CD14-positive monocyte (primary cell): ENCODE measurements at regions not wholly inside any gene's neighbourhood (a gene's known extent, or its start where the extent isn't known, plus 50 kb on each side); places are given as distances from the start of the nearest gene placed in this dataset.

ENCODE experiments used
- DNase-seq, 3 donors: peaks; one replicate each; pipeline ENCODE4 v3.0.0-alpha.2; 2011 to 2022
- H2AFZ ChIP-seq: 2 replicates; pipeline ENCODE4 v1.6.0; 2012; ENCODE audit warnings: mild to moderate bottlenecking, low read depth, low read length, inconsistent platforms; ENCODE audit not compliant: insufficient read depth, poor library complexity, severe bottlenecking
- H3K27ac ChIP-seq, 2 donors: 1 replicate in 1 of 2; 2 replicates in 1 of 2; pipeline ENCODE4 v1.5.1; 2012 to 2013; ENCODE audit warnings: low read length in 2 of 2, control low read depth in 1 of 2, inconsistent platforms in 1 of 2, low read depth in 1 of 2, mild to moderate bottlenecking in 1 of 2
- H3K27me3 ChIP-seq, 2 donors: one replicate each; pipeline versions ENCODE4 v1.6.0 to v1.6.1; 2011 to 2013; ENCODE audit warnings: low read length in 2 of 2; ENCODE audit not compliant: control insufficient read depth in 2 of 2, insufficient read depth in 2 of 2
- H3K36me3 ChIP-seq, 2 donors: replicated peaks in 1 of 2; 1 replicate in 1 of 2; 2 replicates in 1 of 2; pipeline versions ENCODE4 v1.5.1 to v1.6.1; 2012 to 2013; ENCODE audit warnings: low read length in 2 of 2, control low read depth in 1 of 2, inconsistent platforms in 1 of 2, mild to moderate bottlenecking in 1 of 2; ENCODE audit not compliant: insufficient read depth in 2 of 2, control insufficient read depth in 1 of 2
- H3K4me1 ChIP-seq, 2 donors: 1 replicate in 1 of 2; 2 replicates in 1 of 2; pipeline versions ENCODE4 v1.5.1 to v1.6.1; 2012 to 2013; ENCODE audit warnings: low read length in 2 of 2, control low read depth in 1 of 2, inconsistent platforms in 1 of 2, mild to moderate bottlenecking in 1 of 2, moderate library complexity in 1 of 2; ENCODE audit not compliant: insufficient read depth in 2 of 2, control insufficient read depth in 1 of 2
- H3K4me2 ChIP-seq: replicated peaks from 2 replicates; pipeline ENCODE3; 2012; ENCODE audit warnings: low read length, moderate library complexity, mild to moderate bottlenecking; ENCODE audit not compliant: poor library complexity, severe bottlenecking; ENCODE audit errors: extremely low read depth
- H3K4me3 ChIP-seq, 3 experiments: fragments of 200-600 bp in 1 of 3; sonication (generic) in 1 of 3; replicated peaks in 1 of 3; 1 replicate in 2 of 3; 2 replicates in 1 of 3; pipeline ENCODE4 v1.5.1; 2011 to 2013; ENCODE audit warnings: low read length in 3 of 3, mild to moderate bottlenecking in 3 of 3, control low read depth in 2 of 3, low read depth in 2 of 3, inconsistent platforms in 1 of 3, moderate library complexity in 1 of 3
- H3K79me2 ChIP-seq: 2 replicates; pipeline ENCODE4 v1.6.0; 2012; ENCODE audit warnings: mild to moderate bottlenecking, control low read depth, inconsistent platforms, low read length, moderate library complexity; ENCODE audit not compliant: insufficient read depth
- H3K9ac ChIP-seq: 2 replicates; pipeline ENCODE4 v1.6.0; 2017; ENCODE audit warnings: low read length, mild to moderate bottlenecking; ENCODE audit not compliant: insufficient read depth, poor library complexity, severe bottlenecking
- H3K9me3 ChIP-seq, 2 donors: replicated peaks in 1 of 2; 1 replicate in 1 of 2; 2 replicates in 1 of 2; pipeline versions ENCODE4 v1.5.1 to v1.6.1; 2012 to 2013; ENCODE audit warnings: low read length in 2 of 2, control low read depth in 1 of 2; ENCODE audit not compliant: control insufficient read depth in 1 of 2, insufficient read depth in 1 of 2
- H4K20me1 ChIP-seq: 2 replicates; pipeline ENCODE4 v1.6.0; 2012; ENCODE audit warnings: mild to moderate bottlenecking, low read length, control low read depth, moderate library complexity; ENCODE audit not compliant: insufficient read depth
- H3K27ac Mint-ChIP-seq, 7 donors: one replicate each; pipeline ENCODE4 v1.8.0; 2020; ENCODE audit warnings: mild to moderate bottlenecking in 7 of 7, mixed read lengths in 7 of 7, moderate library complexity in 6 of 7, inconsistent platforms in 2 of 7
- H3K27me3 Mint-ChIP-seq, 3 donors: one replicate each; pipeline ENCODE4 v1.8.0; 2021 to 2022; ENCODE audit warnings: low read depth in 3 of 3, mild to moderate bottlenecking in 3 of 3, mixed read lengths in 3 of 3, moderate library complexity in 3 of 3, inconsistent platforms in 1 of 3
- H3K36me3 Mint-ChIP-seq, 2 donors: one replicate each; pipeline ENCODE4 v1.8.0; 2020; ENCODE audit warnings: mixed read lengths in 2 of 2, inconsistent platforms in 1 of 2, mild to moderate bottlenecking in 1 of 2
- H3K4me1 Mint-ChIP-seq: one replicate; pipeline ENCODE4 v1.8.0; 2020; ENCODE audit warnings: mild to moderate bottlenecking, mixed read lengths
- H3K4me3 Mint-ChIP-seq, 2 donors: one replicate each; pipeline ENCODE4 v1.8.0; 2020; ENCODE audit warnings: mild to moderate bottlenecking in 2 of 2, mixed read lengths in 2 of 2, moderate library complexity in 1 of 2
- H3K9me3 Mint-ChIP-seq, 7 donors: one replicate each; pipeline ENCODE4 v1.8.0; 2020 to 2022; ENCODE audit warnings: mixed read lengths in 7 of 7, mild to moderate bottlenecking in 6 of 7, moderate library complexity in 6 of 7, inconsistent platforms in 2 of 7
- CTCF ChIP-seq: fragments of 200-600 bp; IDR thresholded peaks from one replicate; pipeline ENCODE4 v1.8.0; 2022; ENCODE audit warnings: antibody characterized with exemption, mild to moderate bottlenecking
- WGBS: methylation state at CpG from one replicate; pipeline ENCODE4 v1.1.5; 2013; ENCODE audit warnings: missing lambda C conversion rate; ENCODE audit not compliant: insufficient coverage; 5-methylcytosine and 5-hydroxymethylcytosine counted together
- intact Hi-C, 2 donors: fragments of 100-400 bp; cut with micrococcal nuclease; formaldehyde crosslinking; loops; one replicate each; pipeline versions ENCODE4 v1.15.0 to v1.15.1; 2023

GRCh38 chr4:188695261-188695660, 556.0 kb downstream of the TRIML1 start:
- WGBS: 81% methylated on average over 3 of the region's 5 CpGs
- no peak overlapping the region for H3K4me2 ChIP-seq
- intact Hi-C loops: no loop called here

GRCh38 chr4:188697243-188697642, 558.0 kb downstream of the TRIML1 start:
- intact Hi-C loops: no loop called here

More at GRCh38 chr4:188695261-188695660, 556.0 kb downstream of the TRIML1 start:
- no peak overlapping the region for H3K27ac ChIP-seq
- H3K79me2 ChIP-seq: no peaks in the 10 kb centered on the region
- no peaks in the 10 kb centered on the region for H3K27me3 ChIP-seq
- no peaks in the 10 kb centered on the region for H3K36me3 ChIP-seq
- H3K36me3 Mint-ChIP-seq: no peaks in the 10 kb centered on the region
- no peak overlapping the region for H3K4me3 ChIP-seq
- TF ChIP-seq CTCF: no peak
- H3K4me3 Mint-ChIP-seq: no peak overlapping the region
- H3K27ac Mint-ChIP-seq: no peak overlapping the region
- H2AFZ ChIP-seq: no peak overlapping the region
- H3K9me3 Mint-ChIP-seq: peaks cover 0 to 4% (median 2%) of the 10 kb centered on the region in 7 donors
- H3K4me1 Mint-ChIP-seq: no peaks in the 10 kb centered on the region
- H3K9me3 ChIP-seq: no peaks in the 10 kb centered on the region
- DNase-seq: no peak
- no peaks in the 10 kb centered on the region for H3K4me1 ChIP-seq
- no peaks in the 10 kb centered on the region for H4K20me1 ChIP-seq
- no peak overlapping the region for H3K9ac ChIP-seq
- H3K27me3 Mint-ChIP-seq: no peaks in the 10 kb centered on the region

More at GRCh38 chr4:188697243-188697642, 558.0 kb downstream of the TRIML1 start:
- no peak overlapping the region for H3K4me3 Mint-ChIP-seq
- no peaks in the 10 kb centered on the region for H3K36me3 ChIP-seq
- H3K4me3 ChIP-seq: no peak overlapping the region
- no peaks in the 10 kb centered on the region for H3K27me3 Mint-ChIP-seq
- DNase-seq: no peak
- no peaks in the 10 kb centered on the region for H4K20me1 ChIP-seq
- H3K27ac ChIP-seq: no peak overlapping the region
- H3K36me3 Mint-ChIP-seq: no peaks in the 10 kb centered on the region
- no CpG with 5 or more reads among the region's 1 CpG for WGBS
- no peaks in the 10 kb centered on the region for H3K4me1 Mint-ChIP-seq
- H3K9ac ChIP-seq: no peak overlapping the region
- H3K27ac Mint-ChIP-seq: no peak overlapping the region
- H3K27me3 ChIP-seq: no peaks in the 10 kb centered on the region
- no peaks in the 10 kb centered on the region for H3K4me1 ChIP-seq
- no peak overlapping the region for H3K4me2 ChIP-seq
- TF ChIP-seq CTCF: no peak
- H3K9me3 ChIP-seq: peaks cover 4 to 7% of the 10 kb centered on the region in 2 donors
- no peaks in the 10 kb centered on the region for H3K79me2 ChIP-seq
- no peak overlapping the region for H2AFZ ChIP-seq
- H3K9me3 Mint-ChIP-seq: peaks cover 0 to 11% (median 4%) of the 10 kb centered on the region in 7 donors
